PC-9 (cell line): ENCODE measurements at regions not wholly inside any gene's neighbourhood (a gene's known extent, or its start where the extent isn't known, plus 50 kb on each side); places are given as distances from the start of the nearest gene placed in this dataset.

Experiments
- BruUV-seq: library from RNA; stranded (reverse); fragments of 400-500 nt; replicated peaks from 2 replicates; lab custom pipeline; 2021; lab: Mats Ljungman, UMichigan
- CTCF ChIA-PET: fragments of 300-600 bp; sonication (Branson Sonifier 250); formaldehyde crosslinking; loops from one replicate; lab custom pipeline; 2022; ENCODE audit warnings: antibody characterized with exemption; lab: Charles Lee
- POLR2A ChIA-PET: fragments of 300-600 bp; sonication (Branson Sonifier 250); formaldehyde crosslinking; loops from one replicate; lab custom pipeline; 2022; ENCODE audit warnings: antibody characterized with exemption; ENCODE audit not compliant: unreplicated experiment; lab: Charles Lee
- DNase-seq, 2 experiments: peaks; one replicate each; pipeline versions ENCODE4 v3.0.0 to v3.0.0-alpha.2; 2015 to 2022; ENCODE audit warnings: mixed read lengths in 1 of 2
- H2AFZ ChIP-seq: fragments of 200-600 bp; sonication (generic); 2 replicates; pipeline ENCODE4 v1.8.1; 2017; ENCODE audit warnings: antibody characterized with exemption
- H3F3A ChIP-seq: fragments of 200-600 bp; sonication (generic); 2 replicates; pipeline ENCODE4 v1.8.1; 2017; ENCODE audit warnings: antibody characterized with exemption, mild to moderate bottlenecking, low read depth; ENCODE audit not compliant: insufficient read depth
- H3K27ac ChIP-seq: fragments of 200-600 bp; sonication (generic); 2 replicates; pipeline ENCODE4 v1.6.1; 2016; ENCODE audit warnings: mixed run types
- H3K27me3 ChIP-seq: fragments of 200-600 bp; sonication (generic); 2 replicates; pipeline ENCODE4 v1.6.1; 2016; ENCODE audit warnings: low read depth, mixed run types; ENCODE audit not compliant: insufficient read depth
- H3K36me3 ChIP-seq: fragments of 200-600 bp; sonication (generic); 2 replicates; pipeline ENCODE4 v1.6.1; 2016; ENCODE audit warnings: low read depth, mixed run types
- H3K4me1 ChIP-seq: fragments of 200-600 bp; sonication (generic); replicated peaks from 2 replicates; pipeline ENCODE4 v1.6.1; 2016; ENCODE audit warnings: mixed run types; ENCODE audit not compliant: insufficient read depth
- H3K4me2 ChIP-seq: fragments of 200-600 bp; sonication (generic); 2 replicates; pipeline ENCODE4 v1.6.1; 2017; ENCODE audit warnings: mixed run types
- H3K4me3 ChIP-seq: fragments of 200-600 bp; sonication (generic); 2 replicates; pipeline ENCODE4 v1.6.1; 2016; ENCODE audit warnings: mixed run types
- H3K79me2 ChIP-seq: fragments of 200-600 bp; sonication (generic); 2 replicates; pipeline ENCODE4 v1.6.1; 2017; ENCODE audit warnings: low read depth, mixed run types
- H3K9me2 ChIP-seq: fragments of 200-600 bp; sonication (generic); 2 replicates; pipeline ENCODE4 v1.8.1; 2017; ENCODE audit warnings: mild to moderate bottlenecking; ENCODE audit not compliant: insufficient read depth
- H3K9me3 ChIP-seq: fragments of 200-600 bp; sonication (generic); 2 replicates; pipeline ENCODE4 v1.8.1; 2016; ENCODE audit warnings: low read depth; ENCODE audit not compliant: insufficient read depth
- H4K20me1 ChIP-seq: fragments of 200-600 bp; sonication (generic); 2 replicates; pipeline ENCODE4 v1.8.1; 2017; ENCODE audit not compliant: insufficient read depth
- EZH2 ChIP-seq: fragments of 200-600 bp; sonication (generic); IDR thresholded peaks from 2 replicates; pipeline ENCODE4 v1.8.0; 2017; ENCODE audit warnings: antibody characterized with exemption, low read depth
- intact Hi-C: fragments of 100-400 bp; cut with micrococcal nuclease; formaldehyde crosslinking; loops from one replicate; pipeline ENCODE4 v1.10.0; 2022; ENCODE audit not compliant: unreplicated experiment
- TF ChIP-seq, protein P1 (sequence below): fragments of 200-600 bp; sonication (generic); conservative IDR thresholded peaks from 2 replicates; pipeline ENCODE4 v1.6.1; 2017; ENCODE audit warnings: mixed run types, antibody characterized with exemption, mild to moderate bottlenecking, moderate library complexity

DNA sequence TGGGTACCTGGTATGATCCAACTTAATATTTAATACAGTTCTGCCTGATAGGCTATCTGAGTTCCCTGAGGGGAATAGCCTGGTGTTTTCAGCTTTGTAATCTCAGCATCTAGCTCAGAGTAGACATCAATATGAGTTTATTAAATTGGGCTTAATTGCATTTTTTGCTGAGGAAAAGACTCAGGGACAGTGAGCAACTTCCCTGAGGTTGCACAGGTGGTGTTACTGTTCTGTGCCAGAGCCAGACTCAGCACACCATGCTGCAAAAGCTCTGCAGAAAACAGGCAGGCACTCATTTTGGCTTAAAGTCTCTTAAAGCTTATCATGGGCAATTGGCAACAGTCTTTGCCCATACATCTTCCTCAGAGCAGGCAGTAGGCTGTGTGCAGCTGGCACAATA is 90.5 kb upstream of the JUN start:
- ChIA-PET POLR2A (interaction anchor here (0.6 to 1.6 kb wide), 4 partner anchors 56 to 91 kb away, joined by 3 to 9 read pairs (median 5); partner anchors contain the start of gene JUN), CTCF (interaction anchor here (0.8 kb wide), 1 partner anchor 25 kb away, joined by 4 read pairs; no protein-coding TSS in a partner anchor)
- intact Hi-C loops: loop anchor here (1.0 to 2.0 kb wide), 2 partner anchors 59 to 824 kb away; no protein-coding TSS in a partner anchor
- H3K4me3 ChIP-seq: no peak overlapping the region
- no peaks in the 10 kb centered on the region for H3K36me3 ChIP-seq
- no peaks in the 10 kb centered on the region for H4K20me1 ChIP-seq
- no peaks in the 10 kb centered on the region for H3K9me3 ChIP-seq
- H3F3A ChIP-seq: peaks cover 23% of the 10 kb centered on the region
- H3K4me1 ChIP-seq: peaks cover 55% of the 10 kb centered on the region
- peak overlapping the region; percentile 63 for H3K4me2 ChIP-seq
- peak overlapping the region; percentile 92 for H3K27ac ChIP-seq
- no peak for DNase-seq
- peak overlapping the region; percentile 68 for H2AFZ ChIP-seq
- H3K27me3 ChIP-seq: no peaks in the 10 kb centered on the region
- H3K9me2 ChIP-seq: no peaks in the 10 kb centered on the region
- TF ChIP-seq, protein P1, sequence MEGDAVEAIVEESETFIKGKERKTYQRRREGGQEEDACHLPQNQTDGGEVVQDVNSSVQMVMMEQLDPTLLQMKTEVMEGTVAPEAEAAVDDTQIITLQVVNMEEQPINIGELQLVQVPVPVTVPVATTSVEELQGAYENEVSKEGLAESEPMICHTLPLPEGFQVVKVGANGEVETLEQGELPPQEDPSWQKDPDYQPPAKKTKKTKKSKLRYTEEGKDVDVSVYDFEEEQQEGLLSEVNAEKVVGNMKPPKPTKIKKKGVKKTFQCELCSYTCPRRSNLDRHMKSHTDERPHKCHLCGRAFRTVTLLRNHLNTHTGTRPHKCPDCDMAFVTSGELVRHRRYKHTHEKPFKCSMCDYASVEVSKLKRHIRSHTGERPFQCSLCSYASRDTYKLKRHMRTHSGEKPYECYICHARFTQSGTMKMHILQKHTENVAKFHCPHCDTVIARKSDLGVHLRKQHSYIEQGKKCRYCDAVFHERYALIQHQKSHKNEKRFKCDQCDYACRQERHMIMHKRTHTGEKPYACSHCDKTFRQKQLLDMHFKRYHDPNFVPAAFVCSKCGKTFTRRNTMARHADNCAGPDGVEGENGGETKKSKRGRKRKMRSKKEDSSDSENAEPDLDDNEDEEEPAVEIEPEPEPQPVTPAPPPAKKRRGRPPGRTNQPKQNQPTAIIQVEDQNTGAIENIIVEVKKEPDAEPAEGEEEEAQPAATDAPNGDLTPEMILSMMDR: no peak
- TF ChIP-seq EZH2: no peak
- TSS peak; percentile 99 for BruUV-seq
- no peaks in the 10 kb centered on the region for H3K79me2 ChIP-seq

DNA sequence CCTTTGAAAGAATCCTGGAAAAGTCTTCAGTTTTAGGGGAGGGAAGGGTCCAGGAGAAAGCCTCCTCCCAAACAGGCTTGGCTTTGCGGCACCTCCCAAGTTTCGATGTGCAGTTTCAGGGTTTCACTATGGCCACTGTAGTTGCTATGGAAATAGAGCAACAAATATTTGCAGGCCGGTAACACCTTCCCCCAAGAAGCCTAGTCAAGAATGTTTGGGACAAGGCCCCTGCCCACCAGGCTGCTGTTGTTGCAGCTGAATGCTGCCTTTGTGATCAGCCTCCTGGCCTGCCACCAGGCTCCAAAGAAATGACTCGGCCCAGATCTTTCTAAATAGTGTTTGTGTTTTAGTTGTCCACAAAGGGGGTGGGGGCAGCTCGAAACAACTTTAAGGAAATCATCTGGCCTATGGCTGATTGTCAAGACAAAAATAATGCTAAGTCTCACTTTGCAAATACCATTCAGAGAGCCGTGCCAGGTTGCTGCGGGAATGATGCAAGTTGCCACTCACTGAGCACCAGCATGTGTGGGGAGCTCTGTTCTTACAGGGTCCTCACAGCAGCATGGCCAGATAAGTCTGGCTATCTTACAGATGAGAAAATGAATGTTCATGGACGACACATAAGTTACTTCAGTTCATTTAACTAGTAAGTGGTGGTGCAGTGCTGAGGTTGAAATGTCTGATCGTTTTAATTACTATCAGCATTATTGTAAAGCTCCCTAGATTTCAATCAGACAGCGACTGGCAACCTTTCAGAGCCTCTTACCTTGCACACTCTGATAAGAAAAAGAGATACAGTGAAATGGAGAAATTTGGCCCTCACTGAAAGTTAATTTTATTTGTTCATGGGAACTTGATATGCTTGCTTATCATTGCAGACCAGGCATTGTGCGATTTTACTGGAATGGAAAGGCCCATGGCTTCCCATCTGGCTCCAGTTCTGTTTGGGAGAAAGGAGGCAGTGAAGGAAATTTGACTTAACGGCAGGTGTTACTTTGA is 91.2 kb upstream of the JUN start:
- Histone ChIP-seq H4K20me1 (no peaks in the 10 kb centered on the region), H3K4me2 (peak overlapping the region; percentile 63), H3K4me1 (peaks cover 48% of the 10 kb centered on the region), H2AFZ (peak overlapping the region; percentile 68), H3K27me3 (no peaks in the 10 kb centered on the region), H3K9me3 (no peaks in the 10 kb centered on the region), H3F3A (peaks cover 20% of the 10 kb centered on the region), H3K79me2 (no peaks in the 10 kb centered on the region), H3K4me3 (no peak overlapping the region; the same call in 1 of the 2 replicates), H3K27ac (peak overlapping the region; percentile 92), H3K36me3 (no peaks in the 10 kb centered on the region), H3K9me2 (no peaks in the 10 kb centered on the region)
- BruUV-seq: TSS peak; percentile 86
- TF ChIP-seq, protein P1: no peak
- TF ChIP-seq EZH2: no peak
- ChIA-PET CTCF (interaction anchor here (0.8 kb wide), 1 partner anchor 26 kb away, joined by 4 read pairs; no protein-coding TSS in a partner anchor), POLR2A (interaction anchor here (0.7 to 1.6 kb wide), 4 partner anchors 57 to 91 kb away, joined by 3 to 9 read pairs (median 5); partner anchors contain the start of gene JUN)
- intact Hi-C loops: loop anchor here (1.0 to 2.0 kb wide), 2 partner anchors 60 to 824 kb away; no protein-coding TSS in a partner anchor
- peak; percentile 84 to 98 for DNase-seq

DNA sequence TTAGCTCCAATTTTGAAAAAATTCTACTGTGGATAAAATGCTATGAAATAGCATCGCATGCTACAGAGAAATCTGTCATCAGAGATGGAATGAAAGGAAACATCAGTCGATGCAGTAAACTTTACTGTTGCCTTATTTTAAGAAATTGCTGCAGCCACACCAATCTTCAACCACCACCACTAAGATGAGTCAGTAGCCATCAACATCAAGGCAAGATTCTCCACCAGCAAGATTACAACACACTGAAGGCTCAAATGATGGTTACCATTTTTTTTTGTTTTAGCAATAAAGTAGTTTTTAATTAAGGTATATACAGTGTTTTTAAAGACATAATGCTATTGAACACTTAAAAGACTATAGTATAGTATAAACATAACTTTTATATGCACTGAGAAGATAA is 95.6 kb upstream of the JUN start:
- intact Hi-C loops: no loop called here
- POLR2A ChIA-PET: interaction anchor here (0.7 kb wide), 1 partner anchor 26 kb away, joined by 3 read pairs; no protein-coding TSS in a partner anchor

More for the DNA sequence above, 95.6 kb upstream of the JUN start:
- Histone ChIP-seq H3F3A (peaks cover 44% of the 10 kb centered on the region), H2AFZ (no peak overlapping the region), H3K27ac (no peak overlapping the region), H3K36me3 (no peaks in the 10 kb centered on the region), H3K9me2 (no peaks in the 10 kb centered on the region), H3K79me2 (peaks cover 6% of the 10 kb centered on the region), H3K4me1 (peaks cover 55% of the 10 kb centered on the region), H3K9me3 (no peaks in the 10 kb centered on the region), H3K4me3 (no peak overlapping the region), H3K27me3 (no peaks in the 10 kb centered on the region), H4K20me1 (no peaks in the 10 kb centered on the region), H3K4me2 (no peak overlapping the region)
- CTCF ChIA-PET: no interaction called here
- BruUV-seq: no TSS peak
- no peak for DNase-seq
- TF ChIP-seq, protein P1: no peak
- no peak for TF ChIP-seq EZH2
